Brain microvascular endothelial cell (primary cell): ENCODE measurements at regions not wholly inside any gene's neighbourhood (a gene's known extent, or its start where the extent isn't known, plus 50 kb on each side); places are given as distances from the start of the nearest gene placed in this dataset.

ENCODE experiments used
- DNase-seq: peaks from one replicate; pipeline ENCODE4 v3.0.0-alpha.2; 2020
- H3K27ac ChIP-seq: fragments of 250-450 bp; sonication (Bioruptor Pico); 2 replicates; pipeline ENCODE4 v1.5.1; 2020; ENCODE audit warnings: mild to moderate bottlenecking, moderate library complexity
- H3K27me3 ChIP-seq: fragments of 250-450 bp; sonication (Bioruptor Pico); replicated peaks from 2 replicates; pipeline ENCODE4 v1.5.1; 2020; ENCODE audit warnings: mild to moderate bottlenecking
- H3K36me3 ChIP-seq: fragments of 250-450 bp; sonication (Bioruptor Pico); replicated peaks from 2 replicates; pipeline ENCODE4 v1.5.1; 2020; ENCODE audit warnings: mild to moderate bottlenecking
- H3K4me3 ChIP-seq: 2 replicates; pipeline ENCODE4 v1.5.1; 2011; ENCODE audit warnings: low read depth, mild to moderate bottlenecking, control low read depth, low read length, moderate library complexity
- in situ Hi-C: cut with HindIII; loops from 2 replicates; pipeline ENCODE4 v1.10.0; 2017; ENCODE audit warnings: low sequenced_read_pairs, low pct_ligation_motif_present
- TF ChIP-seq, protein P1 (sequence below): IDR thresholded peaks from 2 replicates; pipeline ENCODE4 v1.5.1; 2011; ENCODE audit warnings: low read depth, mild to moderate bottlenecking, moderate library complexity, low read length, control low read depth, inconsistent platforms; ENCODE audit errors: missing control alignments

DNA sequence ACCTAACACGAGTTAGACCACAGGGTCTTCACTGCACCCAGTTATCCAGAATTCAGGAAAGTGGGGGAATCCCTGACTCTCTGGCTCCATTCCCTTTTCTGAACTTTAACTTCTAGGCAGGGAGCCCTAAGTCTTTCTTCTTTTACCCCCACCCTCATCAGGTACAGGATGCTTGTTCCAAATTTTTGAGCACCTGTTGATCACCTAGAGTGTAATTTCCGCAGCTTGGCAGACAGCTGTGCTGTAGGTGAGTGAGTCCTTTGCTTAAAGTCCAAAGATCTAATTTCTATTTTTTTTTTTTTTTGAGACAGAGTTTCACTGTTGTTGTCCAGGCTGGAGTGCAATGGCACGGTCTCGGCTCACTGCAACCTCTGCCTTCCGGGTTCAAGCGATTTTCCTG, 89.5 kb upstream of the AKIRIN2 start:
- in situ Hi-C loops, result no loop called here
- Histone ChIP-seq H3K4me3 (no peak overlapping the region), H3K27ac (no peak overlapping the region), H3K36me3 (no peaks in the 10 kb centered on the region), H3K27me3 (no peaks in the 10 kb centered on the region)
- DNase-seq, result no peak
- TF ChIP-seq, protein P1, sequence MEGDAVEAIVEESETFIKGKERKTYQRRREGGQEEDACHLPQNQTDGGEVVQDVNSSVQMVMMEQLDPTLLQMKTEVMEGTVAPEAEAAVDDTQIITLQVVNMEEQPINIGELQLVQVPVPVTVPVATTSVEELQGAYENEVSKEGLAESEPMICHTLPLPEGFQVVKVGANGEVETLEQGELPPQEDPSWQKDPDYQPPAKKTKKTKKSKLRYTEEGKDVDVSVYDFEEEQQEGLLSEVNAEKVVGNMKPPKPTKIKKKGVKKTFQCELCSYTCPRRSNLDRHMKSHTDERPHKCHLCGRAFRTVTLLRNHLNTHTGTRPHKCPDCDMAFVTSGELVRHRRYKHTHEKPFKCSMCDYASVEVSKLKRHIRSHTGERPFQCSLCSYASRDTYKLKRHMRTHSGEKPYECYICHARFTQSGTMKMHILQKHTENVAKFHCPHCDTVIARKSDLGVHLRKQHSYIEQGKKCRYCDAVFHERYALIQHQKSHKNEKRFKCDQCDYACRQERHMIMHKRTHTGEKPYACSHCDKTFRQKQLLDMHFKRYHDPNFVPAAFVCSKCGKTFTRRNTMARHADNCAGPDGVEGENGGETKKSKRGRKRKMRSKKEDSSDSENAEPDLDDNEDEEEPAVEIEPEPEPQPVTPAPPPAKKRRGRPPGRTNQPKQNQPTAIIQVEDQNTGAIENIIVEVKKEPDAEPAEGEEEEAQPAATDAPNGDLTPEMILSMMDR, result no peak

DNA sequence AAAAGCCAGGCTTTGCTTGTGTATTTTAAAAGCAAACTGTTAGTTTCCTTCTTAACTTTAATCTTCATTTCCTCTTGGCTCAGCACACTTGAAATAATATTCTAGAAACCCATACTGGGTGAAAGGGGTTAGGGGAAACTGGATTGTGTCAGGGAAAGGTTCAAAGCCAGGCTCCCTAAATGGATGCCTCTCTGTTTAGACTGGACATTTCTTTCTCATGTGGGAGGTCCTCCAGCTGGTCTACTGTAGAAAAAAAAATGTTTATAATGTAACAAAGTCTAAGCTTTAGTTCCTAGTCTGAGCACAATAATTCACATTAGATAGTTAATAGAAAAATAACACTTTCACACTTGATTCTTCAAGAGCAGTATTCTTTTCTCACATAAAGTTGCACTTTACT, 89.0 kb upstream of the AKIRIN2 start:
- Histone ChIP-seq H3K4me3 (no peak overlapping the region), H3K27ac (no peak overlapping the region), H3K36me3 (no peaks in the 10 kb centered on the region), H3K27me3 (no peaks in the 10 kb centered on the region)
- TF ChIP-seq, protein P1, result no peak
- in situ Hi-C loops, result no loop called here
- DNase-seq, result no peak

DNA sequence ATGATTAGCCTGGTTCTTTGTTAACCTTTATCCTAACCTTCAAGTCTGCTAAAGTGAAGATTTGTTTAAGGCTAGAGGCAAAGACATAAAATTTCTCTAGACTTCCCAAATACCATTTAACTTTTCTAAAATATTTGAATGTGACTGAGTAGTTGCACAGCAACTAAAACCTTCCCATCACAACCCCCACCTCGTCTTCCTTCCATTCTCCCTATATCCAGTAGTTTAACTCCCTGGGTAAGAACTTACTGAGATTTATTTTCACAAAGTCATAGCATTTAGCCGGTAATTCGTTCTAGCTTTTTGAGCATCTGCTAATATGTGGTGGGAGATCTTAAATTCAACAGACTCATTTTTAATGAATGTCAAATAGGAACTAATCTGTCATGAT, 87.9 kb upstream of the AKIRIN2 start:
- no peaks in the 10 kb centered on the region for H3K36me3 ChIP-seq
- H3K4me3 ChIP-seq, result no peak overlapping the region
- TF ChIP-seq, protein P1, result no peak
- no peak overlapping the region for H3K27ac ChIP-seq
- no peaks in the 10 kb centered on the region for H3K27me3 ChIP-seq
- in situ Hi-C loops, result no loop called here
- no peak for DNase-seq

DNA sequence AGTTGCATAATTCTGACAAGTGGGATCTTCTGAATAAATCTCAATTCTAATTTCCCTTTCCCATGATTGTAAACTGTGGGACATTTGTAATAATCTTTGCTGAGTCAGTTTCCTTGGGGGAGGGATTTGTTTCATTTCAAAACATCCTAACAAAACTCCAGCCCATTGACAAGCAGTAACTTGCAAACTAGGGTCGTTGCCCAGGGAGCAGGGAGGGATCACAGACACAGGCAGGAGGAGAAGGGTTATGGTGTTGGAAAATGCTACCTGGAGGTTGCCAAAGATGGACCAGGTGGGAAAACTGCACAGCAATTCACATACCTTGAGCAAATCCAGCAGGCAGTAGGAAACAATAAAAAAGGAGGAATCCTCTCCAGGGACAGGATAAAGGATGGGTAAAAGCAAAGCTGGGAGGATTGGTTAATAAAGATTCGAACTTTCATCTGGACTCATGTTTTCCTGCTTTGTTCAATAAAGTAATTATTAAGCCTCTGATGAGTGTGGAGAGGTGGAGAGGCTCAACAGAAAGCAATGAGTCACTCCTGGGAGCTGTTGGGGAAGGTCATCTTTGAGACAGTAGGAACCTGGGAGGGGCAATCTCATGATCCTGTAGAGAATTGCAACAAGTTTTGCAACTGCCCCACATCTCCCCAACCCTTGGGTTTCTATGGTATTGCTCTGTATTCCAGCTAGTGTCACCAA, 87.3 kb upstream of the AKIRIN2 start:
- in situ Hi-C loops, result no loop called here
- peak overlapping the region; percentile 25 for H3K27ac ChIP-seq
- peak; percentile 50 for DNase-seq
- H3K27me3 ChIP-seq, result no peaks in the 10 kb centered on the region
- TF ChIP-seq, protein P1, result no peak
- no peak overlapping the region for H3K4me3 ChIP-seq
- H3K36me3 ChIP-seq, result no peaks in the 10 kb centered on the region

DNA sequence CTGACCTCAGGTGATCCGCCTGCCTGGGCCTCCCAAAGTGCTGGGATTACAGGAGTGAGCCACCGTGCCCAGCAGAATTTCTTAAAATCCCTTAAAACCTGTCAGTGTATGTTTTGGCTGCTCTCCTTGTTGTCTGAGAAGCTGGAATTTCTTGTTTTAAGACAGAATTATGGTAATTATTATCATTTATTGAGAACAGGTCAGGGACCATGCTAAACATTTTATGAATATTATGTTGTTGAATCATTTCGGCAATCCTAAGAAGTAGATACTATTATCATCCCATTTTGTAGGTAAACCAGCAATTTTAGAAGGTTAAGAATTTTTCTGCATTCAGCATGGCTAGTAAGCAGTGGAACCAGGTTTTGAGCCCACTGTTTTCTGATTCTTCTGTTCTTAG, 86.1 kb upstream of the AKIRIN2 start:
- in situ Hi-C loops, result no loop called here
- TF ChIP-seq, protein P1, result no peak
- DNase-seq, result no peak
- H3K4me3 ChIP-seq, result no peak overlapping the region
- no peaks in the 10 kb centered on the region for H3K36me3 ChIP-seq
- no peak overlapping the region for H3K27ac ChIP-seq
- H3K27me3 ChIP-seq, result no peaks in the 10 kb centered on the region
